Bronchial epithelial cell (primary cell): ENCODE measurements at regions not wholly inside any gene's neighbourhood (a gene's known extent, or its start where the extent isn't known, plus 50 kb on each side); places are given as distances from the start of the nearest gene placed in this dataset.
"Not testable (repeated sequence)": the region's sequence is repeated elsewhere in the genome, so short reads cannot be mapped to it uniquely, and the experiment has no call there.

Experiments used
- DNase-seq: peaks from one replicate; pipeline ENCODE4 v3.0.0-alpha.2; 2010; ENCODE audit warnings: low read depth
- FAIRE-seq: peaks from 2 replicates; lab custom pipeline; 2011; peaks lifted over from hg19 to GRCh38; lab: Jason Lieb, UNC
- H3K27me3 ChIP-seq: 2 replicates; pipeline ENCODE4 v1.5.1; 2011; ENCODE audit warnings: low read length; ENCODE audit not compliant: control insufficient read depth, insufficient read depth
- H3K36me3 ChIP-seq: 2 replicates; pipeline ENCODE4 v1.5.1; 2011; ENCODE audit warnings: low read length; ENCODE audit not compliant: control insufficient read depth, insufficient read depth
- H3K4me3 ChIP-seq: 2 replicates; pipeline ENCODE4 v1.5.1; 2011; ENCODE audit warnings: mild to moderate bottlenecking, low read depth, low read length, control low read depth

GRCh38 chr10:47711428-47711827 lies 52.0 kb downstream of the SYT15B start:
- not testable (repeated sequence) for DNase-seq, FAIRE-seq, H3K27me3 ChIP-seq, H3K36me3 ChIP-seq, H3K4me3 ChIP-seq

DNA sequence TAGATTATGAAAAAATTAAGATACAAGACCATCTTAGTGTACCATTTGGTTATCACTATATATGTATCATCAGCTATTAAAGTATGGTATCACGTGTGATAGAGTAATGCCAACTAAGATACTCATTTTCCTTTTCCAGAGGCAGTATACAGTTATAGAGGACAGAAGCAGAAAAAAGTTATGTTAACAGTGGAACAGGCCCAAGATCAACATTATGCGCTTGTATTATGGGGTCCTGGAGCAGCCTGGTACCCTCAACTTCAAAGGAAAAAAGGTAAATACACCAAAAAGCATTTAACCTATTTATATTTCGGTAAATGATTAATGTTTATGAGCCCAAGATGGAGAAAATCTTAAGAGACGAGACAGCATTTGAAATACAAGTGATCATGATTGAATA lies 52.9 kb downstream of the SYT15B start:
- not testable (repeated sequence) for H3K27me3 ChIP-seq, FAIRE-seq, H3K4me3 ChIP-seq, DNase-seq, H3K36me3 ChIP-seq

DNA sequence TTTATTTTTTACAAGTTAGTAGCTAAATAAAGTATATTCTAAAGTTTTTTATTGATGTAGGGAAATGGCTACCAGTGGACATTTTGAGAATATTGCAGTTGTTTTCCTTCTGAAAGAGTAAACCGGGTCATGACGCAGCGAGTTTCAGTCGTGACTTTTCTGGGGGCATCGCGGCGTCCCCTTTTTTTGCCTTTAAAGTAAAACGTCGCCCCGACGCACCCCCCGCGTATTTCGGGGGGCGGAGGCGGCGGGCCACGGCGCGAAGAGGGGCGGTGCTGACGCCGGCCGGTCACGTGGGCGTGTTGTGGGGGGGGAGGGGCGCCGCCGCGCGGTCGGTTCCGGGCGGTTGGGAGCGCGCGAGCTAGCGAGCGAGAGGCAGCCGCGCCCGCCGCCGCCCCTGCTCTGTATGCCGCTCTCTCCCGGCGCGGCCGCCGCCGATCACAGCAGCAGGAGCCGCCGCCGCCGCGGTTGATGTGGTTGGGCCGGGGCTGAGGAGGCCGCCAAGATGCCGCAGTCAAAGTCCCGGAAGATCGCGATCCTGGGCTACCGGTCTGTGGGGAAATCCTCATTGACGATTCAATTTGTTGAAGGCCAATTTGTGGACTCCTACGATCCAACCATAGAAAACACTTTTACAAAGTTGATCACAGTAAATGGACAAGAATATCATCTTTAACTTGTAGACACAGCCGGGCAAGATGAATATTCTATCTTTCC lies 57.5 kb downstream of the SYT15B start:
- FAIRE-seq, H3K36me3 ChIP-seq, DNase-seq, H3K27me3 ChIP-seq: not testable (repeated sequence)
- H3K4me3 ChIP-seq = peak overlapping the region; percentile 27

DNA sequence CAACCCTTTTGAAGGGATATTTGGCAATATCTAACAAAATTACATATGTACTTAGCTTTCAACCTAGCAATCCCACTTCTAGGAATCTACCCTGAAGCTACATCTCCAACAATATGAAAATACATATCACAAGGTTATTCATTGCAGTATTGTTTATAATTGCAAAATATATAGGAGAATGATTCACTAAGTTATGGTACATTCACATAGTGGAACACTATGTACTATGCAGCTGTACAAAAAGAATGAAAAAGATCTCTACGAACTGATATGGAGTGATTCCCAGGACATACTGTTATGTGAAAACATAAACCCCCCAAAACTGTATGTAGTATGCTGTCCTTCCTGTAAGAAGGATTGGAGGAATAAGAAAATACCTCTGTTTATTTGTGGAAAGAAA lies 62.1 kb downstream of the SYT15B start:
- H3K4me3 ChIP-seq, H3K36me3 ChIP-seq, FAIRE-seq, H3K27me3 ChIP-seq: not testable (repeated sequence)
- peak; percentile 81 for DNase-seq

GRCh38 chr10:47699854-47700253 lies 63.5 kb downstream of the SYT15B start:
- not testable (repeated sequence) for FAIRE-seq, H3K4me3 ChIP-seq, H3K27me3 ChIP-seq, H3K36me3 ChIP-seq
- peak; percentile 46 for DNase-seq

DNA sequence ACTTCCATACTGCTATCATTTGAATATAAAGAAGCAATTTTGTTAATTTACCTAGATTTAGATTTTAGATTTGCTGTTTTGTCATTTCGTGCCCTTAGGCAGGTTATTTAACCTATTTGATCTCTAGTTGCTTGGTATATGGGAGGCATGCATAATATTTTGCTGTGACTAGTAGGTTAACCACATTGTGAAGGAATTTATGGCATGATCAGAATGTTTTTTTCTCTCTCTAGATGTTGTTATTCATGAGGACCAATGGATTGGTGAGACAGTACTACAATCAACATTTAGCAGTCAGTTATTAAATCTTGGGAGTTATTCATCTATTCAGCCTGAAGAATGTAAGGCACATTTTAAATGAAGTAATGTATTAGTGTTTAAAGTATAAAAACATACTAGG lies 67.2 kb downstream of the SYT15B start:
- not testable (repeated sequence) for H3K36me3 ChIP-seq, H3K27me3 ChIP-seq, H3K4me3 ChIP-seq, DNase-seq, FAIRE-seq

DNA sequence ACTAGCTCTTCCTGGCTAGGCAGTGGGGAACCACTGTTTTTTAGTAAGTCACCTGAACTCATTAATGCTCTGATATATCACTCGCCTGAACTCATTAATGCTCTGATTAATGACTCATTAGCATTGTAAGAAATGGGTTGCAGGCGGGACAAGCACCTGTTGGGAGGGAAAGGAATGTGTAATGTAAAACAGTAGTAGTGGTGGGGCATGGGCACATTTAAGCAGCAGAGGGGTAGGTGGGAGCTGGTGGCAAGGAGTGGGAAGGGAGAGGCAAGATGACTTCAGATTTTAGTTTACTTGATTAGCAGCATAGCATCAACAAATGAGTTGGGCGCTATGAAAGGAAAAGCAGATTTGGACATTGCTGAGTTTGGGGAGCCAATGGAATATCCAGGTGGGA lies 68.2 kb downstream of the SYT15B start:
- not testable (repeated sequence) for DNase-seq, FAIRE-seq, H3K4me3 ChIP-seq, H3K36me3 ChIP-seq, H3K27me3 ChIP-seq

DNA sequence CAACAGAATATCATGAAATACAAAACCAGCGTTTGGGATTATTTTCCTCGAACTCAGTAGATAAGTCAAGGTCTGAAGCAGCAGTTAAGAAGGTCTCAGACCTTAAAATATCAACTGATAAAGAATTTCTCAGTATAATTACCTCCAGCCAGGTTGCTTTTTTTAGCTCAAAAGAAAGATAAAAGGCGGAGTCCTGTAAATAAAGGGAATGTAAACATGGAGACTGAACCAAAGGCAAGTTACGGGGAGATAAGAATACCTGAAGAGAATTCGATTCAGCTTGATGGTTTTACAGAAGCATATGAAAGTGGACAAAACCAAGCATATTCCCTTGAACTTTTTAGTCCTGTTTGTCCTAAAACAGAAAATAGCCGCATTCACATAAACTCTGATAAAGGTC lies 73.1 kb downstream of the SYT15B start:
- H3K4me3 ChIP-seq, H3K27me3 ChIP-seq, DNase-seq, FAIRE-seq, H3K36me3 ChIP-seq: not testable (repeated sequence)

DNA sequence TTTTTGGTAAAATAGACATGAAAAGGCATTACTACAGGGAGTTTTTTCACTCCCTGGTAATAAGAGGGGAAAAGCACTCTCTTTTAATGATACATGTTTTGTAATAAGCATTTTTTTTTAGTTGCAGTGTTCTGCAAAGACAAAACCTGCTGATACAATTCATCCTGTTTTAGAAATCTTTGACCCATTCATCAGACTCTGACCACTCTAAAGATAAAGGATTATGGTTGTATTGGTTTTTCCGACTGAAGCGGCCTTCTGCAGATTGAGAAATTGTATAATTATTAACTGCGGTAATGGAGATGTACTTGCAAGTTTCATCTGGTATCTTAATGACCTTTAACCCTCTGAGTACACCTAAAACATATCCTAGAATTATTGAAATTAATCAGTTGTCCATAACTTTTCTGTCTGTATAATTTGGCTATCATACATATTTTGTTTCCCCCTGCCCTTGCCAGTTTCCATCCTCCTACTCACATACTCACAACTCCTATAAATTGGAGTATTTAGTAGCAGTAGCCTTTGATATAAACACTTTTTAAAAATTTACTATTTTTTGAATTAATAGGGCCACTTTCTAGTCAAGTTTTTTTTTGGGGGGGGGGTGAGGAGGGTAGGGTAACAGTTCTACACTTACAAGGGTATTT lies 79.4 kb downstream of the SYT15B start:
- FAIRE-seq, H3K27me3 ChIP-seq, H3K36me3 ChIP-seq, DNase-seq, H3K4me3 ChIP-seq: not testable (repeated sequence)

GRCh38 chr10:47681638-47681990 lies 81.8 kb downstream of the SYT15B start:
- not testable (repeated sequence) for H3K4me3 ChIP-seq, H3K27me3 ChIP-seq, DNase-seq, H3K36me3 ChIP-seq, FAIRE-seq

DNA sequence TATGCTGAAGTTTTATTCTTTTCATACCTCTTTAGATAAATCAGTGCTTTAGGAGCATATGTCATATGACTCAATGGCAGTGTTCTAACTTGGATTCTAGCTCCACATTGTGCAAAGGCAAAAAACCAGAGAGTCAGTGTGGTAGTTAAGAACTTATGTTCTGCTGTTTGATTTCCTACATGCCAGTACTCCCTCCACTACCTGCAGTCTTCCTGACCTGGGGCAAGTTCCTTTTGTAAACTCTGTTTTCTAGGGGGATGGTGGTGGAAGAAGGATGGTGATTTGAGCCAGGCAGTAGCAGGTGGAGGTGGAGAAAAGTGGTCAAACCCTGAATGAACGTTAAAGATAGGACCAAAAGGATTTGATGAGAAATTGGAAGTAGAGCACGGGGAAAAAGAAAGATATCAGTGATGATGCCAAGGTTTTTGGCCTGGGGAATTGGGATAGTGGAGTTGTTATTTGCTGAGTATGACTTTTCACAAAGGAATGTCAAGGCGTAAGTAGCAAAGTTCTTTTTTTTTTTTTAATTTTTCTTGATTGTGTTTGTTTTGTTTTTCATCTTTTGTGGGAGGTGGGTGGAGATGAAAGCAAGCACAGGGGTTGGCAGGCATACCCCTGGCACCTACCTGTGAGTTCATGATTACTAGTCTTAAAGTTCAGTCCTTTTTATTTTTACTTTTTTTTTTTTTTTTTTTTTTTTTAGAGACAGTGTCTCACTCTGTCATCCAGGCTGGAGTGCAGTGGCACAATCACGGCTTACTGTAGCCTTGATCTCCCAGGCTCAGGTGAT lies 82.3 kb downstream of the SYT15B start:
- not testable (repeated sequence) for H3K27me3 ChIP-seq, H3K36me3 ChIP-seq, DNase-seq, FAIRE-seq, H3K4me3 ChIP-seq

DNA sequence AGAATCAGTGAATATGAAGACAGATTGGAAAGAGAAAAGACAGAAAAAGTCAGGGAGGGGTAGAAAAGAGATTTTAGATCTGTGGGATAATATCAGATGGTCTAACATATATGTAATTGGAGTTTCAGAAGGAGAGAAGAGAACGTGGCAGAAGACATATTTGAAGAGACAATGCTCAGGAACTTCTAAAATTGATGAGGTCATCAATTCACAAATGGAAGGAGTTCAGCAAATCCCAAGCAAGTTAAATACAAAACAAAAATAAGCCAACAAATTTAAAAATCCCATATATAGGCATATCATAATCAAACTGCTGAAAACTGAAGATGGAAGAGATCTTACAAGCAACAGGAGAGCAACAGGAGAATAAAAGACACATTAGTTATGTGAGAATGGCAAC lies 87.3 kb downstream of the SYT15B start:
- DNase-seq, H3K27me3 ChIP-seq, H3K4me3 ChIP-seq, H3K36me3 ChIP-seq, FAIRE-seq: not testable (repeated sequence)

- not testable (repeated sequence) for DNase-seq, FAIRE-seq, H3K36me3 ChIP-seq, H3K27me3 ChIP-seq, H3K4me3 ChIP-seq
These were observed 87.8 kb downstream of the SYT15B start for GRCh38 chr10:47675577-47675976.

- H3K36me3 ChIP-seq, H3K4me3 ChIP-seq, FAIRE-seq, H3K27me3 ChIP-seq, DNase-seq: not testable (repeated sequence)
These were observed 90.3 kb downstream of the SYT15B start for GRCh38 chr10:47673128-47673527.
